ENCODE measurements at regions not wholly inside any gene's neighbourhood (a gene's known extent, or its start where the extent isn't known, plus 50 kb on each side); places are given as distances from the start of the nearest gene placed in this dataset.
A peak's percentile ranks its signal among the peaks of the same experiment; 100 is the strongest.

- no peaks in the 10 kb centered on the region for H3K9me3 ChIP-seq
- peak; percentile 81 to 89 for DNase-seq (ENCODE audit: low spot score in 2 of 2)
- H3K27me3 ChIP-seq: no peaks in the 10 kb centered on the region
- no peaks in the 10 kb centered on the region for H3K36me3 ChIP-seq
- peak overlapping the region in 1 of 4 donors; percentile 37 for H3K4me3 ChIP-seq
- WGBS, 2 donors: 7 to 8% methylated on average over 19 to 24 of the region's 24 CpGs
- H3K27ac ChIP-seq: peak overlapping the region; percentile 32 to 81 (median 60)
- peaks cover 0 to 27% (median 11%) of the 10 kb centered on the region in 4 donors for H3K4me1 ChIP-seq
- TF ChIP-seq CTCF (IDR thresholded peaks at IDR 0.05) (peak; percentile 94 to 98 (median 97)), EP300 (IDR thresholded peaks at IDR 0.05) (peak; percentile 50 to 81), POLR2A (IDR thresholded peaks at IDR 0.05) (peak; percentile 39 to 59)
These were observed 53.8 kb downstream of the IER5 start for GRCh38 chr1:181142096-181142958.

- Histone ChIP-seq H3K27ac (peak overlapping the region; percentile 21 to 81 (median 46)), H3K27me3 (no peaks in the 10 kb centered on the region)
- 66% methylated on average over 5 of the region's 5 CpGs for WGBS, 2 donors
These were observed 54.8 kb downstream of the IER5 start for GRCh38 chr1:181143102-181143859.

GRCh38 chr1:181144238-181144637 is 55.7 kb downstream of the IER5 start:
- H3K27me3 ChIP-seq: no peaks in the 10 kb centered on the region
- no peak for DNase-seq (ENCODE audit: low spot score in 2 of 2)
- H3K9me3 ChIP-seq: no peaks in the 10 kb centered on the region
- no peaks in the 10 kb centered on the region for H3K36me3 ChIP-seq
- H3K4me1 ChIP-seq: peaks cover 0 to 26% (median 11%) of the 10 kb centered on the region in 4 donors
- 70 to 82% methylated on average over 3 of the region's 3 CpGs for WGBS, 2 donors
- H3K27ac ChIP-seq: no peak overlapping the region
- H3K4me3 ChIP-seq: no peak overlapping the region
- TF ChIP-seq POLR2A (IDR thresholded peaks at IDR 0.05) (no peak), CTCF (IDR thresholded peaks at IDR 0.05) (no peak), EP300 (IDR thresholded peaks at IDR 0.05) (no peak)

More at GRCh38 chr1:181143102-181143859, 54.8 kb downstream of the IER5 start:
- Histone ChIP-seq H3K4me3 (no peak overlapping the region), H3K36me3 (no peaks in the 10 kb centered on the region), H3K4me1 (peaks cover 0 to 27% (median 11%) of the 10 kb centered on the region in 4 donors), H3K9me3 (no peaks in the 10 kb centered on the region)
- no peak for DNase-seq (ENCODE audit: low spot score in 2 of 2)
- TF ChIP-seq POLR2A (IDR thresholded peaks at IDR 0.05): no peak
- no peak for TF ChIP-seq CTCF (IDR thresholded peaks at IDR 0.05)
- no peak for TF ChIP-seq EP300 (IDR thresholded peaks at IDR 0.05)

- 71 to 78% methylated on average over 3 of the region's 3 CpGs for WGBS, 2 donors
- Histone ChIP-seq H3K27me3 (no peaks in the 10 kb centered on the region), H3K4me3 (no peak overlapping the region), H3K9me3 (no peaks in the 10 kb centered on the region), H3K27ac (no peak overlapping the region), H3K4me1 (peaks cover 0 to 21% (median 18%) of the 10 kb centered on the region in 4 donors), H3K36me3 (no peaks in the 10 kb centered on the region)
- no peak for TF ChIP-seq POLR2A (IDR thresholded peaks at IDR 0.05)
- TF ChIP-seq CTCF (IDR thresholded peaks at IDR 0.05): no peak
- no peak for TF ChIP-seq EP300 (IDR thresholded peaks at IDR 0.05)
- no peak for DNase-seq (ENCODE audit: low spot score in 2 of 2)
These were observed 60.1 kb downstream of the IER5 start for GRCh38 chr1:181148636-181149035.

All from tibial nerve (tissue), 4 donors.